HL-60 (cell line): ENCODE measurements at regions not wholly inside any gene's neighbourhood (a gene's known extent, or its start where the extent isn't known, plus 50 kb on each side); places are given as distances from the start of the nearest gene placed in this dataset.

Experiments
- DNase-seq, 2 experiments: peaks; one replicate each; pipeline ENCODE4 v3.0.0-alpha.2; 2010 to 2020; ENCODE audit warnings: low read depth in 1 of 2, low spot score in 1 of 2
- H3K27ac ChIP-seq: fragments of 250-450 bp; sonication (Bioruptor Pico); replicated peaks from 2 replicates; pipeline ENCODE4 v1.5.1; 2020; ENCODE audit warnings: mild to moderate bottlenecking, moderate library complexity
- H3K27me3 ChIP-seq: fragments of 250-450 bp; sonication (Bioruptor Pico); 2 replicates; pipeline ENCODE4 v1.5.1; 2021; ENCODE audit warnings: mild to moderate bottlenecking, moderate library complexity; ENCODE audit not compliant: insufficient read depth, poor library complexity, severe bottlenecking
- H3K4me3 ChIP-seq: replicated peaks from 2 replicates; pipeline ENCODE4 v1.5.1; 2011; ENCODE audit warnings: mild to moderate bottlenecking, control low read depth, low read length; ENCODE audit not compliant: insufficient read depth
- CTCF ChIP-seq: IDR thresholded peaks from one replicate; pipeline ENCODE4 v1.5.1; 2011; ENCODE audit warnings: low read length, control low read depth, inconsistent platforms; ENCODE audit not compliant: insufficient read depth
- GABPA ChIP-seq: IDR thresholded peaks from 2 replicates; pipeline ENCODE4 v1.6.1; 2012; ENCODE audit warnings: low read depth
- POLR2AphosphoS5 ChIP-seq: IDR thresholded peaks from 2 replicates; pipeline ENCODE4 v1.6.1; 2012; ENCODE audit warnings: low read depth
- REST ChIP-seq: IDR thresholded peaks from 2 replicates; pipeline ENCODE4 v1.6.1; 2012; ENCODE audit warnings: low read depth; ENCODE audit not compliant: insufficient replicate concordance
- SPI1 ChIP-seq: IDR thresholded peaks from 2 replicates; pipeline ENCODE4 v1.6.1; 2012; ENCODE audit warnings: low read depth, mild to moderate bottlenecking, borderline replicate concordance

DNA sequence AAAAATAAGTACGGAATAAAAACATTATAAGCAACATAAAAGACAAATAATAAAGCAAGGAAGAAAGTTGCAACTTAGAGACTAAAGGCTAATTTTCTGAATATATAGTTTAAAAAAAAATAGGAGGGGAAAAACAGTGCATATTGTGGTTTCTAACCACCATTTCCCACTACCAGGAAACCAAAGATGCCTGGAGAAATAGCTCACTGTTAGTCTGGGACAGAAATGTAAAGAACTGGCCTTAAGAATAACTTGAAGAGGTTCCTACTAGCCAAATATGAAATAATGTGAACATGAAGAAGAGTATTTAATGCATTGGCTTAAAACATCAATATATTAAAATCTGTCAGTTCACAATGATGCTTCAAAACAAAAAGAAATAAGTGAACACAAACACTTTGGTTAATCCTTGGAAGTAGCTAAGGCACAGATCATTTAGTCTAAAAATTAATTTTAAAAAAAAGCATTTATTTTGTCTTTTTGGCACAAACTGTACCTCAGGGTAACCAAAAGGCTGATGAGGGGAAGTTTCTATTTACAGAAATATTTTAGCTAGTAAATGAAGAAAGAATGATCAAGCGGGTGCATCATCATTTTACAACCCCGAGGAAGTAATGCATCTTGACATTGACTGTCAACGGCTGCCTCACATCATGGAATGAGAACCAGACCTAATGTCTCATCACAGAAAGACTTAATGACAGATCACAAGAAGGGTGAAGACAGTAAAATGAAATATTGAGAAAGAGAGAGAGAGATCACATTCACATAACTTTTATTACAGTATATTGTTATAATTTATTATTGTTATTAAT is 297.2 kb upstream of the LDB2 start:
- Histone ChIP-seq H3K27ac (no peak overlapping the region), H3K27me3 (no peaks in the 10 kb centered on the region), H3K4me3 (no peak overlapping the region)
- no peak for TF ChIP-seq CTCF
- TF ChIP-seq GABPA = no peak
- TF ChIP-seq POLR2AphosphoS5 = no peak
- no peak for TF ChIP-seq REST
- no peak for DNase-seq

DNA sequence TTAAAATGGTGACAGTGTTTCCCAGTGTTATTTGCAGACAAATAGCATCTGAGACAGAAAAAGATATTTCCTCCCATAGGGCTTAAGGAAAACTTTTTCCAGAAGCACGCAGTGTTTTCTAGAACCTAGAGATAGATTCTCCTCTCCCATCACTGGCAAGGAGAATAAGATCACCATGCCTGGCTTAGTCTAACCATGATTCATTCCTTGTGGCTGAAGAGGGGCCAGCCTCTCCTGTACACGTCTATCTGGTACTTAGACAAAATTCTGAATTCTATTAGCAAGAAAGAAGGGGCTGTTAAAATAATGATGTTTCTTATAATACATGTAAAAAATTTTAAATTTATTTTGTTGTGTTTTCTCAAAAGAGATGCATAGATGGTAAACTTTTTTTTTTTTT is 296.1 kb upstream of the LDB2 start:
- Histone ChIP-seq H3K27me3 (no peaks in the 10 kb centered on the region), H3K4me3 (no peak overlapping the region), H3K27ac (no peak overlapping the region)
- no peak for TF ChIP-seq REST
- TF ChIP-seq SPI1 = no peak
- no peak for TF ChIP-seq CTCF
- no peak for TF ChIP-seq GABPA
- DNase-seq = no peak

- TF ChIP-seq POLR2AphosphoS5 = no peak
- no peak for TF ChIP-seq GABPA
- no peak for TF ChIP-seq REST
- no peak for TF ChIP-seq SPI1
- TF ChIP-seq CTCF = no peak
- H3K4me3 ChIP-seq = no peak overlapping the region
- DNase-seq = no peak
- no peak overlapping the region for H3K27ac ChIP-seq
- H3K27me3 ChIP-seq = no peaks in the 10 kb centered on the region
These were observed 291.3 kb upstream of the LDB2 start for GRCh38 chr4:17189759-17190158.
